GM23338 (cell line): ENCODE measurements at regions not wholly inside any gene's neighbourhood (a gene's known extent, or its start where the extent isn't known, plus 50 kb on each side); places are given as distances from the start of the nearest gene placed in this dataset.

ENCODE experiments used
- ATAC-seq: fragments of 200-7000 bp; cut with Tn5 transposase; 3 replicates; pipeline ENCODE4 v1.9.1; 2020
- DNase-seq: peaks from one replicate; pipeline ENCODE4 v3.0.0-alpha.2; 2015; ENCODE audit warnings: low spot score
- H2AFZ ChIP-seq: fragments of 200-600 bp; sonication (generic); 2 replicates; pipeline ENCODE4 v1.8.0; 2016; ENCODE audit warnings: antibody characterized with exemption, mild to moderate bottlenecking, moderate library complexity
- H3F3A ChIP-seq: fragments of 200-600 bp; sonication (generic); replicated peaks from 2 replicates; pipeline ENCODE4 v1.8.0; 2017; ENCODE audit warnings: antibody characterized with exemption, mixed run types, low read depth
- H3K27ac ChIP-seq: fragments of 200-600 bp; sonication (generic); 2 replicates; pipeline ENCODE4 v1.6.1; 2016; ENCODE audit warnings: low read depth
- H3K27me3 ChIP-seq: fragments of 200-600 bp; sonication (generic); 2 replicates; pipeline ENCODE4 v1.8.0; 2016; ENCODE audit warnings: mild to moderate bottlenecking, mixed run types, moderate library complexity; ENCODE audit not compliant: insufficient read depth
- H3K36me3 ChIP-seq: fragments of 200-600 bp; sonication (generic); 2 replicates; pipeline ENCODE4 v1.8.0; 2016; ENCODE audit warnings: mild to moderate bottlenecking; ENCODE audit not compliant: insufficient read depth
- H3K4me1 ChIP-seq: fragments of 200-600 bp; sonication (generic); 2 replicates; pipeline ENCODE4 v1.8.0; 2016; ENCODE audit warnings: mild to moderate bottlenecking, moderate library complexity; ENCODE audit not compliant: insufficient read depth
- H3K4me2 ChIP-seq: fragments of 200-600 bp; sonication (generic); 2 replicates; pipeline ENCODE4 v1.7.1; 2017; ENCODE audit warnings: mixed run types
- H3K4me3 ChIP-seq: fragments of 200-600 bp; sonication (generic); 2 replicates; pipeline ENCODE4 v1.6.1; 2016; ENCODE audit warnings: mixed run types
- H3K79me2 ChIP-seq: fragments of 200-600 bp; sonication (generic); replicated peaks from 2 replicates; pipeline ENCODE4 v1.8.0; 2017; ENCODE audit warnings: mild to moderate bottlenecking; ENCODE audit not compliant: insufficient read depth
- H3K9me2 ChIP-seq: fragments of 200-600 bp; sonication (generic); 2 replicates; pipeline ENCODE4 v1.8.0; 2017; ENCODE audit not compliant: insufficient read depth
- H4K20me1 ChIP-seq: fragments of 200-600 bp; sonication (generic); replicated peaks from 2 replicates; pipeline ENCODE4 v1.8.0; 2017; ENCODE audit warnings: mild to moderate bottlenecking; ENCODE audit not compliant: insufficient read depth
- H3K27ac Mint-ChIP-seq: 2 replicates; pipeline ENCODE4 v1.8.0; 2020; ENCODE audit warnings: inconsistent platforms, mild to moderate bottlenecking, moderate library complexity, mixed read lengths
- H3K27me3 Mint-ChIP-seq: 3 replicates; pipeline ENCODE4 v1.8.0; 2022; ENCODE audit warnings: low read depth, mild to moderate bottlenecking, moderate library complexity, mixed read lengths, inconsistent platforms; ENCODE audit not compliant: insufficient read depth, poor library complexity
- H3K36me3 Mint-ChIP-seq: 3 replicates; pipeline ENCODE4 v1.8.0; 2021; ENCODE audit warnings: low read depth, mild to moderate bottlenecking, inconsistent platforms, moderate library complexity, mixed read lengths
- H3K4me1 Mint-ChIP-seq: 3 replicates; pipeline ENCODE4 v1.8.0; 2020; ENCODE audit warnings: mild to moderate bottlenecking, inconsistent platforms, mixed read lengths
- H3K4me3 Mint-ChIP-seq: 3 replicates; pipeline ENCODE4 v1.8.0; 2021; ENCODE audit warnings: moderate library complexity, mild to moderate bottlenecking, inconsistent platforms, mixed read lengths
- H3K9me3 Mint-ChIP-seq: 3 replicates; pipeline ENCODE4 v1.8.0; 2020; ENCODE audit warnings: moderate library complexity, mild to moderate bottlenecking, inconsistent platforms, mixed read lengths
- CREB1 ChIP-seq: fragments of 250-450 bp; sonication (Bioruptor Pico); IDR thresholded peaks from 2 replicates; pipeline ENCODE4 v1.5.0; 2020; ENCODE audit warnings: low read depth, mild to moderate bottlenecking, moderate library complexity
- CTCF ChIP-seq, 2 experiments: fragments of 200-600 bp in 1 of 2; sonication (generic) in 1 of 2; conservative IDR thresholded peaks; 2 replicates each; pipeline versions ENCODE4 v1.5.1 to v1.6.1; 2016 to 2017; ENCODE audit warnings: antibody characterized with exemption in 2 of 2, low read depth in 2 of 2, mild to moderate bottlenecking in 2 of 2, moderate library complexity in 1 of 2
- ETS1 ChIP-seq: IDR thresholded peaks from 2 replicates; pipeline ENCODE4 v1.6.1; 2016; ENCODE audit warnings: antibody characterized with exemption
- EZH2 ChIP-seq: fragments of 200-600 bp; sonication (generic); IDR thresholded peaks from one replicate; pipeline ENCODE4 v1.8.0; 2017; ENCODE audit warnings: antibody characterized with exemption, mild to moderate bottlenecking, low read depth; ENCODE audit not compliant: unreplicated experiment
- EZH2phosphoT487 ChIP-seq: fragments of 200-600 bp; sonication (generic); IDR thresholded peaks from one replicate; pipeline ENCODE4 v1.8.1; 2018; ENCODE audit warnings: antibody characterized with exemption; ENCODE audit not compliant: unreplicated experiment
- JUNB ChIP-seq: IDR thresholded peaks from one replicate; pipeline ENCODE4 v1.6.1; 2016; ENCODE audit warnings: antibody characterized with exemption; ENCODE audit not compliant: unreplicated experiment
- NANOG ChIP-seq: IDR thresholded peaks from 2 replicates; pipeline ENCODE4 v1.6.1; 2016; ENCODE audit warnings: antibody characterized with exemption, borderline replicate concordance
- POLR2AphosphoS5 ChIP-seq: IDR thresholded peaks from 2 replicates; pipeline ENCODE4 v1.6.1; 2016; ENCODE audit warnings: antibody characterized with exemption, low read depth
- REST ChIP-seq: IDR thresholded peaks from one replicate; pipeline ENCODE4 v1.6.1; 2018; ENCODE audit warnings: antibody characterized with exemption; ENCODE audit not compliant: unreplicated experiment
- STAT1 ChIP-seq: IDR thresholded peaks from one replicate; pipeline ENCODE4 v1.6.1; 2016; ENCODE audit warnings: antibody characterized with exemption; ENCODE audit not compliant: unreplicated experiment
- ZNF114 ChIP-seq: fragments of 250-450 bp; sonication (Bioruptor Pico); IDR thresholded peaks from 2 replicates; pipeline ENCODE4 v1.5.0; 2020; ENCODE audit warnings: mild to moderate bottlenecking, moderate library complexity
- ZNF331 ChIP-seq: fragments of 250-450 bp; sonication (Bioruptor Pico); IDR thresholded peaks from 2 replicates; pipeline ENCODE4 v1.5.0; 2020; ENCODE audit warnings: low read depth, mild to moderate bottlenecking, moderate library complexity
- ZNF462 ChIP-seq: fragments of 250-450 bp; sonication (Bioruptor Pico); IDR thresholded peaks from 2 replicates; pipeline ENCODE4 v1.5.0; 2020; ENCODE audit warnings: mild to moderate bottlenecking, moderate library complexity

GRCh38 chr2:213229814-213230213, 54.5 kb upstream of the SPAG16 start:
- H3K9me2 ChIP-seq, result no peaks in the 10 kb centered on the region
- Mint-ChIP-seq H3K4me1 (peaks cover 23% of the 10 kb centered on the region), H3K9me3 (no peaks in the 10 kb centered on the region), H3K27ac (no peak overlapping the region), H3K27me3 (no peaks in the 10 kb centered on the region), H3K4me3 (no peak overlapping the region), H3K36me3 (no peaks in the 10 kb centered on the region)
- no peak overlapping the region for H2AFZ ChIP-seq
- H3K4me2 ChIP-seq, result no peak overlapping the region
- no peaks in the 10 kb centered on the region for H4K20me1 ChIP-seq
- H3K27me3 ChIP-seq, result no peaks in the 10 kb centered on the region
- no peak overlapping the region for H3K27ac ChIP-seq
- no peaks in the 10 kb centered on the region for H3K36me3 ChIP-seq
- TF ChIP-seq JUNB (no peak), NANOG (no peak), STAT1 (no peak), EZH2 (no peak), ZNF331 (CRISPR knock-in tag) (no peak), REST (no peak), POLR2AphosphoS5 (no peak), ETS1 (no peak), ZNF114 (CRISPR knock-in tag) (no peak), ZNF462 (CRISPR knock-in tag) (no peak), EZH2phosphoT487 (no peak), CREB1 (CRISPR knock-in tag) (no peak), CTCF (conservative IDR thresholded peaks at IDR 0.05; ENCODE audit: low read depth in 2 of 2) (no peak)
- no peak for ATAC-seq
- H3K4me1 ChIP-seq, result peaks cover 19% of the 10 kb centered on the region
- no peak overlapping the region for H3K4me3 ChIP-seq
- H3K79me2 ChIP-seq, result no peaks in the 10 kb centered on the region
- DNase-seq, result no peak
- H3F3A ChIP-seq, result no peaks in the 10 kb centered on the region
